ENCODE measurements at regions not wholly inside any gene's neighbourhood (a gene's known extent, or its start where the extent isn't known, plus 50 kb on each side); places are given as distances from the start of the nearest gene placed in this dataset.

DNA sequence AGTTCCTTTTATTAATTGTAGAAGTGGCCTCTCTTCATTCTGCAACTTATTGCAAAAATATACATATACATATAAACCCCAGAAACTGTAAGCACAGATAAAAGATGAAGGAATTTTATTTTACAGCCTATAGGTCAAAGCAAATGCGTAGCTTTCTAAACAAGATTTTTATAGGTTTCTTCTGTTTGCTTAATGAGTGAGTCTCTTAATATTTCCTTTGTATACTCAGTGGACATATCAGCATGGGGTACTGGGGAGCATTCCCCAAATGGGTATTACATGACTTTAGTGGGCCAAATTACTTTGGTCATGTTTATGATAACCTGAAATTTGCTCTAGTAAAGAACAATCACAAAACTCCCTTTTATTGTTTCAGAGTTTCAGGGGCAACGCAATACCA, 1698.6 kb upstream of the IGFBP7 start:
- DNase-seq (ENCODE audit: low read depth), result no peak
- no peak overlapping the region for H3K4me3 ChIP-seq (ENCODE audit: low read depth, low read length)
- TF ChIP-seq, protein P1, sequence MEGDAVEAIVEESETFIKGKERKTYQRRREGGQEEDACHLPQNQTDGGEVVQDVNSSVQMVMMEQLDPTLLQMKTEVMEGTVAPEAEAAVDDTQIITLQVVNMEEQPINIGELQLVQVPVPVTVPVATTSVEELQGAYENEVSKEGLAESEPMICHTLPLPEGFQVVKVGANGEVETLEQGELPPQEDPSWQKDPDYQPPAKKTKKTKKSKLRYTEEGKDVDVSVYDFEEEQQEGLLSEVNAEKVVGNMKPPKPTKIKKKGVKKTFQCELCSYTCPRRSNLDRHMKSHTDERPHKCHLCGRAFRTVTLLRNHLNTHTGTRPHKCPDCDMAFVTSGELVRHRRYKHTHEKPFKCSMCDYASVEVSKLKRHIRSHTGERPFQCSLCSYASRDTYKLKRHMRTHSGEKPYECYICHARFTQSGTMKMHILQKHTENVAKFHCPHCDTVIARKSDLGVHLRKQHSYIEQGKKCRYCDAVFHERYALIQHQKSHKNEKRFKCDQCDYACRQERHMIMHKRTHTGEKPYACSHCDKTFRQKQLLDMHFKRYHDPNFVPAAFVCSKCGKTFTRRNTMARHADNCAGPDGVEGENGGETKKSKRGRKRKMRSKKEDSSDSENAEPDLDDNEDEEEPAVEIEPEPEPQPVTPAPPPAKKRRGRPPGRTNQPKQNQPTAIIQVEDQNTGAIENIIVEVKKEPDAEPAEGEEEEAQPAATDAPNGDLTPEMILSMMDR (IDR thresholded peaks at IDR 0.05; ENCODE audit: control insufficient read depth, extremely low read depth, insufficient read depth), result no peak

DNA sequence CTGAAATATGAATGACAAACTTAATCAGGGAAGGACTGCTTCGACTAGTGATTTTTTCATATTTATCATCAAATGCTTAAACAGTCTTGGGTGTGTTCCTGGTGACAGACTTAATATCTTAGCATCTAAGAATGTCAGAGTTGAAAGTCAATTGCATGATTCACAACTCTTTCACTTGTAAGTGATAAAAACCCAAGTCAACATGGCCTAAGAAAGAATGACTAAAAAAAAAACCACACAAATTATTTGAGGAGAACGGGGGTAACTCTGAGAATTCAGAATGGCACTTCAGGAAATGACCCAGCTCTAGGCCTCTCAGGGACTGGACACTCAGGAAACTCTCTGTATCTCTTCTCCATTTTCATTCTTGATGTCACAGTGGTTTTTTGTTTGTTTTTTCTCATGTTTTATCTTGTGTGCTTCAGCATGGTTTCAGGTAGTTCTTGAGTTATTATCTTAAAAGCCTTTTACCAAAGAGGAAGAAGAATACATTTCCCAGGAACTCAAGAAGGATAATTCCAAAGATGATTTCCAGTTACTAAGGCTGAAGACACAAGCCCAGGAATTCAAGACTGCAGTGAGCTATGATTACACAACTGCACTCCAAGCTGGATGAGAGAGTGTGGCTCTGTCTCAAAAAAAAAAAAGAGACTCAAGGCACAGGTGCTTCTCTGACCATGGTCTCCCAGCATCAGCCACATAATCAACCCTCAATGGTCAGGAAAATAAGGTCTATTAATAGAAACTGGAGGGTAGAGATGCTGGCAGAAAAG, 1697.8 kb upstream of the IGFBP7 start:
- TF ChIP-seq, protein P1 (IDR thresholded peaks at IDR 0.05; ENCODE audit: control insufficient read depth, extremely low read depth, insufficient read depth), result no peak
- no peak overlapping the region for H3K4me3 ChIP-seq (ENCODE audit: low read depth, low read length)
- DNase-seq (ENCODE audit: low read depth), result no peak

DNA sequence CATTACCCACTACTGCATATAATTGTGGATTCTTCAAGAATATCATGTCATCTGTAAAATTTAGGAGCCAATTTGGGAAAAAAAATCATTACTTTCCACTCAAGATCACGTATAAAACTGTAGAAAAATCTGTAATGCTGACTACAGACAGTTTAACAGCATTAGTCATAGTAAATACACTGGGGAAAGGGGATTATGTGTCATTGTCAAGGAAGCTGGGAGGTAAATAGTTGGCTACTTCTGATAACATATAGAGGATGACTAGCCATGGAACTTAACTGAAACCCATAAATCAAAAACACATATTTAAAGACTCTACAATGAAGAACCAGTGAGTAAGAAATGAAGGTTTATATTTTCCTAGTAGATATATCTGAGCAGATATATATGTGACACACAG, 1666.4 kb upstream of the IGFBP7 start:
- TF ChIP-seq, protein P1 (IDR thresholded peaks at IDR 0.05; ENCODE audit: control insufficient read depth, extremely low read depth, insufficient read depth), result no peak
- no peak overlapping the region for H3K4me3 ChIP-seq (ENCODE audit: low read depth, low read length)
- DNase-seq (ENCODE audit: low read depth), result no peak

DNA sequence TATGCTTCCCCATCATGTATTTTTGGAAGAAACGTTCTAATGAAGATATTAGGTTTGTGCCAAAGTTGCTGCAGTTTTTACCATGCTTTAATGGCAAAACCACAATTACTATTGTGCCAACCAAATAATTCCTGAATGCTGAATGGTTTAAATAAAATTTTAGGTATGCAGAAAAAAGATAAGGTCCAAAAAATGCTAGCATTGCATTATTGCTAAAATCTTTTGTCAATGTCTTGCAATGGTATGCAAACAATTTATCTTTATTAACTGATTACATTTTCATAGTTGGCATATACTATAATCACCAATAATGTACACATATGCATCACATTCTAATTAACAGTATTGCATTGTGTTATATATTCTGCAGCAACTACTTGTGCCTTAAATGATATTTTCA, 1657.4 kb upstream of the IGFBP7 start:
- TF ChIP-seq, protein P1 (IDR thresholded peaks at IDR 0.05; ENCODE audit: control insufficient read depth, extremely low read depth, insufficient read depth), result no peak
- DNase-seq (ENCODE audit: low read depth), result no peak
- H3K4me3 ChIP-seq (ENCODE audit: low read depth, low read length), result no peak overlapping the region

DNA sequence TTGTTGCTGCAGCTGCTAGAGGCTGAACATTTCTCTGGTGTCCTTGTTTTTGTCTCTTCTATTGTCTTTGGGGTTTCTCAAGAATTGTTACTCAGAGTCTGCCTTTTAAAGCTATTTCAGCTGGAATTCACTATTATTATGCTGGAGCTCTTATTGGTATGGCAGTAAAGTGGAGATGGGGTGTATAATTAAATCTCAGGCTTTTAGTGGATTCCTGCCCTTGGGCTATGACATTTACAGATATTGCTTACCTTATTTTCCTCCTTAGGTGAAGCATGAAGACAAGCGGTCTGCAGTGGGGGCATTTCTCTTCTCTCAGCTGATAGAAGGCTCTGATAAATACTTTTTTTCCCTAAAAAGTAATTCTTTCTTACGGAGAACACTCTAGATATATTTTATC, 1656.6 kb upstream of the IGFBP7 start:
- no peak for DNase-seq (ENCODE audit: low read depth)
- TF ChIP-seq, protein P1 (IDR thresholded peaks at IDR 0.05; ENCODE audit: control insufficient read depth, extremely low read depth, insufficient read depth), result no peak
- no peak overlapping the region for H3K4me3 ChIP-seq (ENCODE audit: low read depth, low read length)

DNA sequence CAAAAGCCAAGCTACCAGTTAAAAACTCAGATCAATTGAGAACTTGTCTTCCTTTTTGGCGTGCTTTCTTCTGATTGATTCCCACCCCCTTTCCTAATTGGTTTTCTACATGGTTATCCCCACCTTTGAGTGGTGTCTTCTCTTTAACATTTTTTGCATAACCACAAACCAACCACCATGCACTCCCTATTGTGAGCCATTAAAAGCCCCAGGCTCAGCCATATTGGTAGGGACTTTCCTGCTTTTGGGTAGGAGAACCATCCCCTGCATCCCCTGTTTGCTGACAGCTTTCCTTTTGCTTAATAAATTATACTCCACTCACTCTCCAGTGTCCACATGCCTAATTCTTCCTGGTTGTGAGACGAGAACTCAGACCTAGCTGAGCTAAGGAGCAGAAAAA, 1651.4 kb upstream of the IGFBP7 start:
- TF ChIP-seq, protein P1 (IDR thresholded peaks at IDR 0.05; ENCODE audit: control insufficient read depth, extremely low read depth, insufficient read depth), result no peak
- no peak for DNase-seq (ENCODE audit: low read depth)
- no peak overlapping the region for H3K4me3 ChIP-seq (ENCODE audit: low read depth, low read length)

DNA sequence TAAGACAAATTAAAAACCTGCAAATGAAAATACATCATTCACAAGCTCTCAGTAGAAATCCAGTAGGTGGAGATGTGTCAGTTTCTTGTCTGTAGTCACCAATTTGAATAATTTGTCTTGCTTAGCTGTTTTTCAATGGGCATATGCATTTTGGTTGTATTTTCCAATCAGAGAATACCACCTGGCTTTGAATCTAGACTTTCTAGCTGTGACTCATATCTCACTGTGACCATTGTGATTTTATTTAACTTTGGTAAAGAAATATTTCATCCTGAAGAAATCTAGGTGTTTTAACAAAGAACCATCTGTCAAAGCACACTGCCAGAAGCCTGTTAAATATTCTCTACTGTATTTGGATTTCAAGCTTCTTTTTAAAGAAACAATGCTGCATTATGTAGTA, 1650.6 kb upstream of the IGFBP7 start:
- DNase-seq (ENCODE audit: low read depth), result no peak
- TF ChIP-seq, protein P1 (IDR thresholded peaks at IDR 0.05; ENCODE audit: control insufficient read depth, extremely low read depth, insufficient read depth), result no peak
- no peak overlapping the region for H3K4me3 ChIP-seq (ENCODE audit: low read depth, low read length)

Data from LNCaP clone FGC (cell line).